HT-29 (cell line): ENCODE measurements at regions not wholly inside any gene's neighbourhood (a gene's known extent, or its start where the extent isn't known, plus 50 kb on each side); places are given as distances from the start of the nearest gene placed in this dataset.
"Not testable (repeated sequence)": the region's sequence is repeated elsewhere in the genome, so short reads cannot be mapped to it uniquely, and the experiment has no call there.

Experiments used
- DNase-seq: peaks from one replicate; pipeline ENCODE4 v3.0.0-alpha.2; 2015; ENCODE audit warnings: low spot score

GRCh38 chr2:20949256-20949655 lies 94.6 kb downstream of the APOB start:
- no peak for DNase-seq

- DNase-seq = no peak
Measured at GRCh38 chr2:20946468-20946867, 97.4 kb downstream of the APOB start.

- DNase-seq = not testable (repeated sequence)
Measured at GRCh38 chr2:20943721-20944120, 100.2 kb downstream of the APOB start.

GRCh38 chr2:20942646-20943125 lies 101.2 kb downstream of the APOB start:
- DNase-seq = no peak

- DNase-seq = no peak
Measured at GRCh38 chr2:20940856-20941255, 103.0 kb downstream of the APOB start.

GRCh38 chr2:20939931-20940795 lies 103.7 kb downstream of the APOB start:
- no peak for DNase-seq

GRCh38 chr2:20937353-20937752 lies 106.5 kb downstream of the APOB start:
- no peak for DNase-seq

GRCh38 chr2:20935168-20935775 lies 108.6 kb downstream of the APOB start:
- DNase-seq = no peak

GRCh38 chr2:20934236-20934635 lies 109.6 kb downstream of the APOB start:
- no peak for DNase-seq

GRCh38 chr2:20933714-20934113 lies 110.2 kb downstream of the APOB start:
- no peak for DNase-seq

- DNase-seq = no peak
Measured at GRCh38 chr2:20931346-20931745, 108.4 kb upstream of the LDAH start.

- no peak for DNase-seq
Measured at GRCh38 chr2:20930928-20931327, 108.0 kb upstream of the LDAH start.

GRCh38 chr2:20929721-20930120 lies 106.8 kb upstream of the LDAH start:
- no peak for DNase-seq

- no peak for DNase-seq
Measured at GRCh38 chr2:20928617-20929016, 105.7 kb upstream of the LDAH start.

GRCh38 chr2:20925265-20925889 lies 102.5 kb upstream of the LDAH start:
- peak; percentile 12 for DNase-seq

GRCh38 chr2:20919297-20919800 lies 96.4 kb upstream of the LDAH start:
- no peak for DNase-seq

- no peak for DNase-seq
Measured at GRCh38 chr2:20917719-20918572, 95.0 kb upstream of the LDAH start.

GRCh38 chr2:20917287-20917660 lies 94.4 kb upstream of the LDAH start:
- no peak for DNase-seq

GRCh38 chr2:20916604-20917286 lies 93.8 kb upstream of the LDAH start:
- peak; percentile 68 for DNase-seq

GRCh38 chr2:20915271-20915670 lies 92.4 kb upstream of the LDAH start:
- DNase-seq = no peak

- no peak for DNase-seq
Measured at GRCh38 chr2:20914771-20915170, 91.9 kb upstream of the LDAH start.
